ENCODE measurements at regions not wholly inside any gene's neighbourhood (a gene's known extent, or its start where the extent isn't known, plus 50 kb on each side); places are given as distances from the start of the nearest gene placed in this dataset.

DNA sequence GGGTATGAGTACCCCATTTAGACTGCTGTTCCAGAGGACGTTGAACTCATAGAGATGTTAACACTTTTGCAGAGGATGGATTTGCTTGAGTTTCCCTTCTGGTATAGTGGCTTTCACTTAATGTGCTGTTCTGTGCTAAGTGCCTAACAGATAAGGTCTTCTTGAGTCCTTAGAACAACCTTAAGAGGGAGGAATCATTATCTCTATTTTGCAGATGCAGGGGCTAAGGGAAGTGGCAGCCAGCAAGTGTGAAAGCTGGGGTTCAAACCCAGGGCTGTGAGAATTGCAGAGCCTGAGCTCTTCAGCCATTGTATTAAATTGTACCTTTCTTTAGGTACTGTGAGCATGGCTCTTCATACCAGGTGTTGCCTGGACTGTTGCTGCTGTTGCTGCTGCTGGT, 122.1 kb upstream of the NRXN3 start:
- TF ChIP-seq EZH2 (IDR thresholded peaks at IDR 0.05; ENCODE audit: insufficient read depth, poor library complexity, severe bottlenecking) (no peak), EZH2phosphoT487 (IDR thresholded peaks at IDR 0.05; ENCODE audit: insufficient read depth, low read depth) (no peak)
